ENCODE measurements at regions not wholly inside any gene's neighbourhood (a gene's known extent, or its start where the extent isn't known, plus 50 kb on each side); places are given as distances from the start of the nearest gene placed in this dataset.

DNA sequence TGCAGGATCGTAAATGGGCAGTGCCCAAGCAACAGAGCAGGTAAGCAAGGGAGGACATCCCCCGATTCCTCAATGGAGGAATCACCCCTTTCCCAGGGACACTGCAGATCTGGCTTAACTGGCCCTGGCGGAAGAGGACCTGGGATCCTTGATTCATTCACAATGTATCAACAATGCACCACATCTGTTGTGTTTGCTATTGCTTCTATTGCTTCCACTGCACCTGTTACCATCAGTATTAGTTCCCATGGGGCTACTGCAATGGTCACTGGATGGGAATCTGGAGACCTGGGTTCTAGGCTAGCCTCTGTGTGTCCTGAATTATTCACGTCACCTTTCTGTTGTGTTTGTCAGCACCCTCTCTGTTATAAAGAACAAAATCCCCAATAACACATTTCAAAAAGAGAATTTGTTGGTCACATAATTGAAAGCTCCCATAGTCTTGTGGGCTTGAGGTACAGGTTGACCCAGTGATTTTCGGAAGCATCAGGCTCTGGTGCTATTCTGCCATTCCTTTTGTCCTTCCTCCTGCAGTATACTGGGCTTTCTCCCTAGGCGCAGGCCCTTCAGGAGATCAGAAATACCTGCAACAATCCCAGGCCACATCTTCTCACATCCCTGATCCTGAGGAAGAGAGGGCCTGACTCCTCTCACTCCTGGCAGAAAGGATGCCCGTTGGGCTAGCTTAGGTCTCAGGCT, 193.5 kb upstream of the GLI2 start:
- no peak for TF ChIP-seq CTCF (IDR thresholded peaks at IDR 0.05)
- no peak for TF ChIP-seq POLR2A (IDR thresholded peaks at IDR 0.05)
